Heart left ventricle (tissue), 16 donors: ENCODE measurements at regions not wholly inside any gene's neighbourhood (a gene's known extent, or its start where the extent isn't known, plus 50 kb on each side); places are given as distances from the start of the nearest gene placed in this dataset.
A peak's percentile ranks its signal among the peaks of the same experiment; 100 is the strongest.

Source experiments
- ATAC-seq, 4 donors: fragments of 200-7000 bp; cut with Tn5 transposase; one replicate each; pipeline ENCODE4 v1.9.1; 2020 to 2022; ENCODE audit warnings: moderate library complexity in 4 of 4, mild to moderate bottlenecking in 3 of 4, moderate number of reproducible peaks in 1 of 4
- DNase-seq, 5 donors: peaks; one replicate each; pipeline ENCODE4 v3.0.0-alpha.2; 2020
- H3K27ac ChIP-seq, 12 donors: fragments of 200-600 bp; sonication (generic) in 4 of 12; one replicate each; pipeline versions ENCODE4 v1.5.0 to v1.8.0; 2016 to 2022; ENCODE audit warnings: mild to moderate bottlenecking in 2 of 12
- H3K27me3 ChIP-seq, 9 donors: fragments of 200-600 bp; sonication (generic) in 2 of 9; one replicate each; pipeline versions ENCODE4 v1.5.1 to v1.8.0; 2016 to 2022; ENCODE audit warnings: mild to moderate bottlenecking in 3 of 9
- H3K36me3 ChIP-seq, 9 donors: fragments of 200-600 bp; sonication (generic) in 2 of 9; one replicate each; pipeline versions ENCODE4 v1.5.0 to v1.8.0; 2018 to 2022; ENCODE audit warnings: mild to moderate bottlenecking in 2 of 9
- H3K4me1 ChIP-seq, 12 donors: fragments of 200-600 bp; sonication (generic) in 4 of 12; one replicate each; pipeline versions ENCODE4 v1.5.0 to v1.8.0; 2016 to 2022; ENCODE audit warnings: mild to moderate bottlenecking in 3 of 12
- H3K4me3 ChIP-seq, 12 donors: fragments of 200-600 bp; sonication (generic) in 4 of 12; one replicate each; pipeline versions ENCODE4 v1.5.0 to v1.8.0; 2017 to 2022; ENCODE audit warnings: mild to moderate bottlenecking in 9 of 12, moderate library complexity in 4 of 12
- H3K9me3 ChIP-seq, 12 donors: fragments of 200-600 bp; sonication (generic) in 4 of 12; one replicate each; pipeline versions ENCODE4 v1.5.0 to v1.8.0; 2016 to 2022; ENCODE audit warnings: mild to moderate bottlenecking in 1 of 12
- POLR2A ChIP-seq, 2 donors: fragments of 450-650 bp; IDR thresholded peaks; one replicate each; pipeline ENCODE4 v1.6.1; 2017; ENCODE audit warnings: antibody characterized with exemption in 2 of 2, mild to moderate bottlenecking in 2 of 2, moderate library complexity in 2 of 2
- WGBS, 4 donors: extraction: QIAGEN DNeasy Blood & Tissue Kit in 2 of 4; methylation state at CpG; one replicate each; pipeline versions ENCODE4 v1.1.5 to v1.1.7; 2013 to 2018; 5-methylcytosine and 5-hydroxymethylcytosine counted together
- intact Hi-C, 10 donors: fragments of 100-400 bp; cut with DNase I; formaldehyde crosslinking; loops; one replicate each; pipeline versions ENCODE4 v1.11.1 to v1.14.2; 2022
- TF ChIP-seq, protein P1 (sequence below), 12 donors: fragments of 200-600 bp; sonication (generic) in 4 of 12; IDR thresholded peaks; one replicate each; pipeline versions ENCODE4 v1.5.0 to v1.8.0; 2018 to 2022; ENCODE audit warnings: antibody characterized with exemption in 12 of 12, mild to moderate bottlenecking in 5 of 12
- donor health status: ischemic (EF 13 %, LVEDD 7.1; RV severe dilation, severe dysfunction).
- donor health status: healthy with polysubstance abuse.
- donor health status: DM: no; HTN: yes; CAD: no.
- donor health status: DM: no; HTN: no; CAD: no.
- donor health status: ischemic (EF 25% LVEDD 6.9; RV normal size, moderate dysfunction).
- donor health status: ischemic (EF 25% LVEDD 5.7; RV mildly dilated, moderate dysfunction).
- donor health status: healthy.
- donor health status: DM: yes; HTN: yes; CAD: no.
- donor health status: ischemic (EF 35%, LVEDD 5.7; RV mildly dilated, moderate dysfunction).
- donor health status: nonischemic (EF 11% LVEDD 7.7; RV severe dilation, severe dysfunction).
- donor health status: DM: yes; HTN: yes; CAD: no.
- donor health status: PGD.
- donor health status: ischemic (EF 29% LVEDD 5.4; RV normal size, mild dysfunction).
- donor health status: nonischemic (EF 23%, LVEDD 6.1; RV moderate dilation, normal function).

DNA sequence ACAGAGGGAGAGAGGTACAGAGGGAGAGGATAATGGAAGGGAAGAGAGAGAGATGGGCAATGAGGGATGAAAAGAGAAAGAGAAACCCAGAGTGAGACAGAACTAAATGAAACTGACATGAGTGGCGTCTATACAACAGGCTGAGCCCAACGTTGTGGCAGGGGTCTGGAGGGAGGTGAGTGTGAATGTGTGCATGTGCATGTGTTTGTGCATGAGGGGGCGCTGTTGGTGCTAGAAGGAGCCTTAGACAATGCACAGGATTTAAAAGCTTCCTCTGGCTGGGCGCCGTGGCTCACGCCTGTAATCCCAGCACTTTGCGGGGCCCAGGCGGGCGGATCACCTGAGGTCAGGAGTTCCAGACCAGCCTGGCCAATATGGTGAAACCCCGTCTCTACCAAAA, 454.8 kb upstream of the CDH11 start:
- no peaks in the 10 kb centered on the region for H3K27me3 ChIP-seq
- no peak overlapping the region for H3K27ac ChIP-seq
- WGBS, 4 donors, result 75 to 82% (median 79%) methylated on average over 10 of the region's 10 CpGs
- H3K9me3 ChIP-seq, result no peaks in the 10 kb centered on the region
- TF ChIP-seq, protein P1, sequence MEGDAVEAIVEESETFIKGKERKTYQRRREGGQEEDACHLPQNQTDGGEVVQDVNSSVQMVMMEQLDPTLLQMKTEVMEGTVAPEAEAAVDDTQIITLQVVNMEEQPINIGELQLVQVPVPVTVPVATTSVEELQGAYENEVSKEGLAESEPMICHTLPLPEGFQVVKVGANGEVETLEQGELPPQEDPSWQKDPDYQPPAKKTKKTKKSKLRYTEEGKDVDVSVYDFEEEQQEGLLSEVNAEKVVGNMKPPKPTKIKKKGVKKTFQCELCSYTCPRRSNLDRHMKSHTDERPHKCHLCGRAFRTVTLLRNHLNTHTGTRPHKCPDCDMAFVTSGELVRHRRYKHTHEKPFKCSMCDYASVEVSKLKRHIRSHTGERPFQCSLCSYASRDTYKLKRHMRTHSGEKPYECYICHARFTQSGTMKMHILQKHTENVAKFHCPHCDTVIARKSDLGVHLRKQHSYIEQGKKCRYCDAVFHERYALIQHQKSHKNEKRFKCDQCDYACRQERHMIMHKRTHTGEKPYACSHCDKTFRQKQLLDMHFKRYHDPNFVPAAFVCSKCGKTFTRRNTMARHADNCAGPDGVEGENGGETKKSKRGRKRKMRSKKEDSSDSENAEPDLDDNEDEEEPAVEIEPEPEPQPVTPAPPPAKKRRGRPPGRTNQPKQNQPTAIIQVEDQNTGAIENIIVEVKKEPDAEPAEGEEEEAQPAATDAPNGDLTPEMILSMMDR (IDR thresholded peaks at IDR 0.05), result peak in 2 of 12 donors; percentile 11 to 15
- TF ChIP-seq POLR2A (IDR thresholded peaks at IDR 0.05), result no peak
- H3K4me1 ChIP-seq, result no peaks in the 10 kb centered on the region
- ATAC-seq (peak in 1 of 4 donors; percentile 33), DNase-seq (no peak)
- H3K4me3 ChIP-seq, result no peak overlapping the region
- H3K36me3 ChIP-seq, result no peaks in the 10 kb centered on the region
- intact Hi-C loops, result no loop called here

DNA sequence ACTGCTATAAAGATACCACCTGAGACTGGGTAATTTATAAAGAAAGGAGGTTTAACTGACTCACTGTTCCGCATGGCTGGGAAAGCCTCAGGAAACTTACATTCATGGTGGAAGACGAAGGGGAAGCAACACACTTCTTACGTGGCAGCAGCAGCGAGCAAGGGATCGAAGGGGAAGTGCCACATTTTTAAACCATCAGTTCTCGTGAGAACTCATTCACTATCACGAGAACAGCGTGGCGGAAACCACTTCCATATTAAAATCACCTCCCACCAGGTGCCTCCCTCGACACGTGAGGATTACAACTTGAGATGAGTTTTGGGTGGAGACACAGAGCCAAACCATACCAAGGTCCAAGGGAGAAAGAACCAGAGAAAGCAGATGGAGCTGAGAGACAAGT, 454.3 kb upstream of the CDH11 start:
- intact Hi-C loops, result no loop called here

DNA sequence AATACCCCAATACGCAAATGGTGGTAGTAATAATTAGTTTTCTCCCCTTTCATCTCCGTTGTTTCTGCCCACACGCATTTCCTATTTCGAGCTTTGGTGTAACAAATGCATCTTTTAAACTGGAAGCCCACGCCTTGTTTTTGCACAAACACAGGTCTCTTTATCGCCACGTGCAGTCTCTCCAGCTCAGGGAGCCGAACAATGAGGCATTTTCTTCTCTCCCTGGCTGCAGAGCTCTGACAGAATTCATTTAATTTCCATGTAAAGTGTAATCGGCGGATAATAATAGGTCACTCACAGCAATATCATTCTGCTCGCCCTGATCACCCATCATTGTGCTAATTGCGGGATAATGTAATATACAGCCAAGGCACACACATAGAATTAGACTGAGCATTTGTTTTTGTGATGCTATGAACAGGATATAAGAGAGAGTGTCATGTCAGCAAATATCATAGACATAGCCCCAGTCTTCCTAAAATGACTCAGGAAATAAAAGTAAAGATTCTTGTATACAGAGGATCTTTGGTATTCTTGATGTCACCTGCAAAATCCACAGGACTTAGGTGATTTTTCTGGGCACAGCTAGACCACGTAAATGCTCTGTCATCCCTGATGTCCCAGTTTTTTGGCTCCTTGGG, 452.6 kb upstream of the CDH11 start:
- TF ChIP-seq, protein P1 (IDR thresholded peaks at IDR 0.05), result no peak
- no peak for TF ChIP-seq POLR2A (IDR thresholded peaks at IDR 0.05)
- DNase-seq (no peak), ATAC-seq (no peak)
- intact Hi-C loops, result no loop called here
- 75 to 87% (median 82%) methylated on average over 13 of the region's 13 CpGs for WGBS, 4 donors
- Histone ChIP-seq H3K4me1 (no peaks in the 10 kb centered on the region), H3K27ac (no peak overlapping the region), H3K27me3 (no peaks in the 10 kb centered on the region), H3K9me3 (peaks cover 0 to 16% (median 2%) of the 10 kb centered on the region in 12 donors), H3K4me3 (no peak overlapping the region), H3K36me3 (no peaks in the 10 kb centered on the region)

More for the DNA sequence above, 454.3 kb upstream of the CDH11 start:
- Histone ChIP-seq H3K36me3 (no peaks in the 10 kb centered on the region), H3K9me3 (peaks cover 0 to under 1% (median 0%) of the 10 kb centered on the region in 12 donors), H3K27ac (no peak overlapping the region), H3K4me3 (no peak overlapping the region), H3K4me1 (no peaks in the 10 kb centered on the region), H3K27me3 (no peaks in the 10 kb centered on the region)
- no peak for TF ChIP-seq POLR2A (IDR thresholded peaks at IDR 0.05)
- TF ChIP-seq, protein P1 (IDR thresholded peaks at IDR 0.05), result no peak
- 91 to 92% (median 92%) methylated on average over 11 of the region's 11 CpGs for WGBS, 4 donors
- ATAC-seq, result no peak
- DNase-seq, result no peak

DNA sequence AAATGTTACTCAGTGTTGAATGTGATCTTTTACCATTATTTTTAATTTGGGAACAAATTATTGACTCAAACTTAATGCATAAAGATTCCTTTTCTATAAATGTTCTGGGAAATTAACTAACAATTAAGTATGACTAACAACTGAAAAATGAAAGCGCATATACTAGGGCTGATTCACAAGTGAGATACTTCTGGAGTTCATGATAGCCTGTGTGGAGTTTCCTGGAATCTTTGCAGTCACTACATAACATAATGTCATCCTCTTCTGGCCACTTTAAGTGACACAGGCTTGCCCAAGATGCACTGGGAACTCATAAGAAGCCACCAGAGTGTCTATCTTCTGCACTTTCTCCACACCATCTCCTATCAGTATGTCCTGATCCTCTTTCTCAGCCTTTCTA, 450.3 kb upstream of the CDH11 start:
- H3K9me3 ChIP-seq, result peaks cover 0 to 18% (median 2%) of the 10 kb centered on the region in 12 donors
- no peaks in the 10 kb centered on the region for H3K36me3 ChIP-seq
- no peaks in the 10 kb centered on the region for H3K4me1 ChIP-seq
- no peak overlapping the region for H3K27ac ChIP-seq
- H3K27me3 ChIP-seq, result no peaks in the 10 kb centered on the region
- intact Hi-C loops, result no loop called here
- no peak overlapping the region for H3K4me3 ChIP-seq
- ATAC-seq (no peak), DNase-seq (no peak)
- TF ChIP-seq, protein P1 (IDR thresholded peaks at IDR 0.05), result no peak
- 74 to 87% (median 83%) methylated on average over 1 of the region's 1 CpG for WGBS, 4 donors
